Esophagus muscularis mucosa (tissue), 4 donors: ENCODE measurements at regions not wholly inside any gene's neighbourhood (a gene's known extent, or its start where the extent isn't known, plus 50 kb on each side); places are given as distances from the start of the nearest gene placed in this dataset.

Experiments used
- DNase-seq: peaks from one replicate; pipeline ENCODE4 v3.0.0-alpha.2; 2017; ENCODE audit errors: extremely low spot score
- H3K27ac ChIP-seq, 4 donors: fragments of 200-600 bp; sonication (generic); replicated peaks in 1 of 4; 1 replicate in 3 of 4; 2 replicates in 1 of 4; pipeline ENCODE4 v1.5.1; 2016 to 2019; ENCODE audit warnings: mild to moderate bottlenecking in 1 of 4
- H3K27me3 ChIP-seq, 4 donors: fragments of 200-600 bp; sonication (generic); one replicate each; pipeline versions ENCODE4 v1.5.1 to v1.6.0; 2016 to 2019
- H3K36me3 ChIP-seq, 4 donors: fragments of 200-600 bp; sonication (generic); one replicate each; pipeline ENCODE4 v1.5.1; 2016 to 2019
- H3K4me1 ChIP-seq, 4 donors: fragments of 200-600 bp; sonication (generic); one replicate each; pipeline ENCODE4 v1.5.1; 2016 to 2019
- H3K4me3 ChIP-seq, 4 donors: fragments of 200-600 bp; sonication (generic); 1 replicate in 2 of 4; 2 replicates in 2 of 4; pipeline ENCODE4 v1.5.1; 2016 to 2019; ENCODE audit warnings: mild to moderate bottlenecking in 4 of 4, moderate library complexity in 1 of 4
- H3K9me3 ChIP-seq, 4 donors: fragments of 200-600 bp; sonication (generic); 1 replicate in 3 of 4; 2 replicates in 1 of 4; pipeline ENCODE4 v1.5.1; 2016 to 2019
- CTCF ChIP-seq, 3 experiments: fragments of 200-600 bp in 2 of 3; fragments of 450-650 bp in 1 of 3; sonication (generic) in 2 of 3; IDR thresholded peaks; one replicate each; pipeline ENCODE4 v1.5.1; 2017 to 2019; ENCODE audit warnings: antibody characterized with exemption in 3 of 3, mild to moderate bottlenecking in 2 of 3, moderate library complexity in 1 of 3
- EP300 ChIP-seq: sonication (generic); formaldehyde crosslinking; IDR thresholded peaks from one replicate; pipeline ENCODE4 v1.6.1; 2017; ENCODE audit warnings: antibody characterized with exemption
- POLR2A ChIP-seq: fragments of 450-650 bp; IDR thresholded peaks from one replicate; pipeline ENCODE4 v1.6.1; 2017; ENCODE audit warnings: antibody characterized with exemption, moderate library complexity, mild to moderate bottlenecking, low read depth
- POLR2AphosphoS5 ChIP-seq, 2 donors: sonication (generic); formaldehyde crosslinking; IDR thresholded peaks; one replicate each; pipeline ENCODE4 v1.6.1; 2017; ENCODE audit warnings: antibody characterized with exemption in 2 of 2
- WGBS: methylation state at CpG from one replicate; pipeline ENCODE4 v1.1.5; 2018; 5-methylcytosine and 5-hydroxymethylcytosine counted together
- intact Hi-C: fragments of 100-400 bp; cut with DNase I; formaldehyde crosslinking; loops from one replicate; pipeline ENCODE4 v1.15.1; 2023

GRCh38 chr2:81648370-81648769, 1343.8 kb upstream of the LRRTM1 start:
- no peak overlapping the region for H3K4me3 ChIP-seq
- no peaks in the 10 kb centered on the region for H3K36me3 ChIP-seq
- H3K4me1 ChIP-seq, result no peaks in the 10 kb centered on the region
- H3K9me3 ChIP-seq, result no peaks in the 10 kb centered on the region
- intact Hi-C loops, result no loop called here
- no peak overlapping the region for H3K27ac ChIP-seq
- no peaks in the 10 kb centered on the region for H3K27me3 ChIP-seq
- 86% methylated on average over 5 of the region's 5 CpGs for WGBS
- TF ChIP-seq POLR2AphosphoS5 (IDR thresholded peaks at IDR 0.05) (no peak), POLR2A (no peak), EP300 (no peak), CTCF (IDR thresholded peaks at IDR 0.05) (no peak)
- DNase-seq, result no peak

DNA sequence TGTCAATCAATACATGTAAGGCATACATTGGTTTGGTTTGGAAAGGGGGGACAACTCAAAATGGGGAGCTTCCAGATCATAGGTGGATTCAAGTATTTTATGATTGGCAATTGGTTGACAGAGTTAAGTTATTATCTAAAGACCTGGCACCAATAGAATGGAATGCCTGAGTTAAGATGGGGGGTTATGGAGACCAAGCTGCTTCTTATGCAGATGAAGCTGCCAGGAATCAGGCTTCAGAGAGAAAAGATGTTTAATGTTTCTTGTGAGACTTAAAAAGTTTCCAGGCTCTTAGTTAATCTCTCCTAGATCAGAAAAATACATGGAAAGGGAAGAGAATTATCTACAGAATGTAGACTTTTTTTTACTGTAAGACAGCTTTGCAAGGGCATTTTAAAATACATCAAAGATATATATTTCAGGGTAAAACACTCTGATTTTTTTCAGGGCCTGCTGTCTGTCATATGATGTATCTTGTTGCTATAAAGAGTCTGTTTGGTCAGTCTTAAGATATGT, 1343.2 kb upstream of the LRRTM1 start:
- TF ChIP-seq CTCF (IDR thresholded peaks at IDR 0.05) (no peak), EP300 (no peak), POLR2AphosphoS5 (IDR thresholded peaks at IDR 0.05) (no peak)
- no peak overlapping the region for H3K4me3 ChIP-seq
- intact Hi-C loops, result no loop called here
- no peaks in the 10 kb centered on the region for H3K4me1 ChIP-seq
- no peak overlapping the region for H3K27ac ChIP-seq
- no peaks in the 10 kb centered on the region for H3K36me3 ChIP-seq
- no peaks in the 10 kb centered on the region for H3K9me3 ChIP-seq
- no peaks in the 10 kb centered on the region for H3K27me3 ChIP-seq
- DNase-seq, result no peak

DNA sequence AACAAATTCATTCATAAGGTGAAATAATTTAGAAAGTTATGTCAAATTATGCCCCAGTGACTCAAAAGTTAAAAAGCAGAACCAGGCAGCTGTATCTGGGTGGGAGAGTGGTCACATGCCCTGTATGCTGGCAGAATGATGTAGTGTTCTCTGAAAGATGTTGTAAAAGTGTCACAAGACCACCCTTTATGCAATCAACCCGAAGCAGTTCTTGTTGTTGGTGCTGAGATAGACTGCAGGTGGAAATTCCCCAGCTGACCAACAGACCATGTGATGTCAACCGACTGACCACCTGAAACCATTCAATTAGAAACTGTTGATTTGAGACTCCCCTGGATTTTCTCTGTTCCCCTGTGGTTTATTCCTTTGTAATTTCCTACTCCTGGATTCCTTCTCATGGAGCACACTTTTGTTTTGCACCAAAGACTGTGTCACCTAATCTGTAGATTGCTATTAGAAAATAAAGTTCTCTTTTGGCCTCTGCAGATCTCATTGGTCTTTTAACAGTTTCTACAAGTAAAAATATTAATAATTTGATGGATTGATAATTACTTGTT, 1341.3 kb upstream of the LRRTM1 start:
- DNase-seq, result no peak
- no peaks in the 10 kb centered on the region for H3K9me3 ChIP-seq
- no peaks in the 10 kb centered on the region for H3K36me3 ChIP-seq
- TF ChIP-seq EP300 (no peak), POLR2AphosphoS5 (IDR thresholded peaks at IDR 0.05) (no peak), POLR2A (no peak), CTCF (IDR thresholded peaks at IDR 0.05) (no peak)
- no peaks in the 10 kb centered on the region for H3K4me1 ChIP-seq
- intact Hi-C loops, result no loop called here
- WGBS, result 67% methylated on average over 2 of the region's 2 CpGs
- H3K4me3 ChIP-seq, result no peak overlapping the region
- no peak overlapping the region for H3K27ac ChIP-seq
- H3K27me3 ChIP-seq, result no peaks in the 10 kb centered on the region

- Histone ChIP-seq H3K36me3 (no peaks in the 10 kb centered on the region), H3K4me3 (no peak overlapping the region), H3K27me3 (no peaks in the 10 kb centered on the region), H3K27ac (no peak overlapping the region), H3K4me1 (no peaks in the 10 kb centered on the region), H3K9me3 (no peaks in the 10 kb centered on the region)
- intact Hi-C loops, result no loop called here
- no peak for TF ChIP-seq EP300
- TF ChIP-seq CTCF (IDR thresholded peaks at IDR 0.05), result no peak
- WGBS, result 65% methylated on average over 1 of the region's 1 CpG
- DNase-seq, result no peak
Observed at GRCh38 chr2:81644189-81644588, 1339.6 kb upstream of the LRRTM1 start.

- no peaks in the 10 kb centered on the region for H3K9me3 ChIP-seq
- H3K36me3 ChIP-seq, result no peaks in the 10 kb centered on the region
- H3K4me3 ChIP-seq, result no peak overlapping the region
- H3K27me3 ChIP-seq, result no peaks in the 10 kb centered on the region
- no peak overlapping the region for H3K27ac ChIP-seq
- no peak for DNase-seq
- TF ChIP-seq CTCF (IDR thresholded peaks at IDR 0.05) (no peak), POLR2AphosphoS5 (IDR thresholded peaks at IDR 0.05) (no peak), POLR2A (no peak), EP300 (no peak)
- WGBS, result 92% methylated on average over 2 of the region's 2 CpGs
- no peaks in the 10 kb centered on the region for H3K4me1 ChIP-seq
- intact Hi-C loops, result no loop called here
Observed at GRCh38 chr2:81624825-81625224, 1320.3 kb upstream of the LRRTM1 start.
